HepG2 (cell line): ENCODE measurements at regions not wholly inside any gene's neighbourhood (a gene's known extent, or its start where the extent isn't known, plus 50 kb on each side); places are given as distances from the start of the nearest gene placed in this dataset.

Experiments used
- ATAC-seq: fragments of 200-7000 bp; cut with Tn5 transposase; 3 replicates; pipeline ENCODE4 v1.9.1; 2020; ENCODE audit warnings: mild to moderate bottlenecking, moderate library complexity
- BruUV-seq: library from RNA; stranded (reverse); fragments of 400-500 nt; replicated peaks from 2 replicates; lab custom pipeline; 2021; lab: Mats Ljungman, UMichigan
- CTCF ChIA-PET: fragments of 300-600 bp; formaldehyde crosslinking; extraction: SDS; loops from one replicate; lab custom pipeline; 2021; ENCODE audit warnings: low total read pairs, inconsistent platforms, low intra/inter-chr PET ratio; lab: Yijun Ruan, JAX
- POLR2A ChIA-PET: fragments of 350-600 bp; sonication (Branson Sonifier 250); formaldehyde crosslinking; loops from one replicate; lab custom pipeline; 2020; ENCODE audit warnings: antibody characterized with exemption, inconsistent platforms; lab: Yijun Ruan, JAX
- DNase-seq: peaks from one replicate; pipeline ENCODE4 v3.0.0-alpha.2; 2015; ENCODE audit warnings: low spot score
- FAIRE-seq: peaks from 3 replicates; lab custom pipeline; 2011; peaks lifted over from hg19 to GRCh38; lab: Jason Lieb, UNC
- H2AFZ ChIP-seq: one replicate; pipeline ENCODE4 v1.6.1; 2011; ENCODE audit warnings: low read length, inconsistent platforms
- H3K27ac ChIP-seq: fragments of 300-600 bp; 3 replicates; pipeline ENCODE4 v1.8.0; 2011; ENCODE audit warnings: mixed run types, mild to moderate bottlenecking, mixed read lengths, low read length, inconsistent platforms; ENCODE audit not compliant: insufficient read depth; ENCODE audit errors: extremely low read length
- H3K27me3 ChIP-seq, 2 experiments: fragments of 200-600 bp in 1 of 2; 2 replicates in 1 of 2; 3 replicates in 1 of 2; pipeline versions ENCODE4 v1.6.0 to v1.8.0; 2011; ENCODE audit warnings: low read length in 2 of 2, mild to moderate bottlenecking in 2 of 2, moderate library complexity in 2 of 2, inconsistent platforms in 1 of 2; ENCODE audit not compliant: insufficient read depth in 2 of 2, control insufficient read depth in 1 of 2
- H3K36me3 ChIP-seq, 2 experiments: fragments of 200-600 bp in 1 of 2; replicated peaks in 1 of 2; 2 replicates in 1 of 2; 3 replicates in 1 of 2; pipeline versions ENCODE4 v1.5.1 to v1.8.0; 2011; ENCODE audit warnings: low read length in 2 of 2, inconsistent platforms in 1 of 2; ENCODE audit not compliant: insufficient read depth in 2 of 2, control insufficient read depth in 1 of 2
- H3K4me1 ChIP-seq: 2 replicates; pipeline ENCODE4 v1.5.1; 2012; ENCODE audit warnings: low read length, inconsistent platforms; ENCODE audit not compliant: insufficient read depth
- H3K4me2 ChIP-seq: 2 replicates; pipeline ENCODE4 v1.6.0; 2011; ENCODE audit warnings: low read depth, low read length, inconsistent platforms
- H3K4me3 ChIP-seq, 3 experiments: fragments of 200-600 bp in 1 of 3; sonication (generic), shearing (Covaris generic) in 1 of 3; replicated peaks in 1 of 3; 2 replicates each; pipeline ENCODE4 v1.5.1; 2011 to 2016; ENCODE audit warnings: low read length in 3 of 3, inconsistent platforms in 2 of 3, low read depth in 2 of 3, mild to moderate bottlenecking in 2 of 3, control low read depth in 1 of 3, mixed read lengths in 1 of 3; ENCODE audit not compliant: insufficient read depth in 1 of 3
- H3K79me2 ChIP-seq: one replicate; pipeline ENCODE4 v1.6.1; 2011; ENCODE audit warnings: low read length, inconsistent platforms; ENCODE audit not compliant: insufficient read depth
- H3K9ac ChIP-seq: 2 replicates; pipeline ENCODE4 v1.6.0; 2011; ENCODE audit warnings: mild to moderate bottlenecking, low read depth, low read length, inconsistent platforms; ENCODE audit not compliant: insufficient read depth
- H3K9me3 ChIP-seq: 2 replicates; pipeline ENCODE4 v1.5.1; 2012; ENCODE audit warnings: mild to moderate bottlenecking, low read length
- H4K20me1 ChIP-seq: 2 replicates; pipeline ENCODE4 v1.6.0; 2011; ENCODE audit warnings: inconsistent platforms, mild to moderate bottlenecking, low read length, moderate library complexity; ENCODE audit not compliant: insufficient read depth
- ATF7 ChIP-seq, 2 experiments: fragments of 450-650 bp in 1 of 2; sonication (generic) in 1 of 2; formaldehyde crosslinking in 1 of 2; IDR thresholded peaks; 2 replicates each; pipeline versions ENCODE4 v1.4.0 to v1.6.1; 2016 to 2020; ENCODE audit warnings: antibody characterized with exemption in 1 of 2, mild to moderate bottlenecking in 1 of 2, missing genetic modification reagents in 1 of 2
- CREB1 ChIP-seq, 2 experiments: fragments of 450-650 bp in 1 of 2; IDR thresholded peaks; 2 replicates each; pipeline ENCODE4 v1.6.1; 2016 to 2017; ENCODE audit warnings: control low read depth in 1 of 2, mild to moderate bottlenecking in 1 of 2, missing compliant biosample characterization in 1 of 2, missing genetic modification characterization in 1 of 2
- MAFK ChIP-seq, 2 experiments: IDR thresholded peaks in 1 of 2; conservative IDR thresholded peaks in 1 of 2; 2 replicates each; pipeline ENCODE4 v1.6.1; 2011; ENCODE audit warnings: improper control_type of control experiment in 2 of 2, low read length in 2 of 2
- ZBTB21 ChIP-seq: sonication (generic); formaldehyde crosslinking; IDR thresholded peaks from 2 replicates; pipeline ENCODE4 v1.4.0; 2020; ENCODE audit warnings: missing genetic modification reagents
- ZSCAN21 ChIP-seq: sonication (generic); formaldehyde crosslinking; IDR thresholded peaks from 2 replicates; pipeline ENCODE4 v1.8.0; 2022; ENCODE audit warnings: mild to moderate bottlenecking, missing genetic modification reagents, moderate library complexity, borderline replicate concordance
- WGBS: methylation state at CpG from one replicate; pipeline ENCODE4 v1.1.6; 2017; ENCODE audit warnings: low lambda C conversion rate; 5-methylcytosine and 5-hydroxymethylcytosine counted together
- in situ Hi-C: cut with HindIII; loops from 2 replicates; pipeline ENCODE4 v1.10.0; 2017; ENCODE audit warnings: low pct_unique_long_range_greater_than_20kb; ENCODE audit not compliant: extremely low pct_ligation_motif_present
- intact Hi-C: fragments of 100-400 bp; cut with micrococcal nuclease; formaldehyde crosslinking; loops from one replicate; pipeline ENCODE4 v1.10.0; 2022; ENCODE audit not compliant: unreplicated experiment
- TF ChIP-seq, protein P1 (sequence below): sonication (generic); formaldehyde crosslinking; IDR thresholded peaks from 2 replicates; pipeline ENCODE4 v1.5.1; 2020; ENCODE audit warnings: mild to moderate bottlenecking, missing genetic modification reagents, moderate library complexity

DNA sequence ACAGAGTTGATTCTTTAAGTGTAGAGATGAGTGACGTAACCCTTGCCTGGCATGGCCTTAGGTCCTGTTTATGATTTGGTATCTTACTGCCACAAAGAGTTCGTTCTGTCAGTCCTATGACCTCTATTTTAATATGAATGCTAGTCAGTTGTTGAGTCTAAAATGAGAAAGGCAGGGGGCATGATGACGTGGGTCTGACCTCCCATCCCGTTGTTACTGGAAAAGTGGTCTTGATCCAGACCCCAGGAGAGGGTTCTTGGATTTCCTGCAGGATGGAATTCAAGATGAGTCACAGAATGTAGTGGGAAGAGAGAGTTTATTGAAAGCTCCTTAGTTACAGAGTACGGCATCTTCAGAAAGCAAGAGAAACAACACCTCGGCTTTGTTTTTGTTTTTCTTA is 317.0 kb upstream of the COBL start:
- H3K4me2 ChIP-seq: no peak overlapping the region
- 23% methylated on average over 6 of the region's 6 CpGs for WGBS
- FAIRE-seq (no peak), DNase-seq (no peak), ATAC-seq (no peak)
- H3K79me2 ChIP-seq: no peaks in the 10 kb centered on the region
- ChIA-PET CTCF (no interaction called here), POLR2A (no interaction called here)
- no peaks in the 10 kb centered on the region for H3K36me3 ChIP-seq
- no peaks in the 10 kb centered on the region for H4K20me1 ChIP-seq
- H3K4me3 ChIP-seq: no peak overlapping the region
- no peaks in the 10 kb centered on the region for H3K4me1 ChIP-seq
- H3K9me3 ChIP-seq: no peaks in the 10 kb centered on the region
- peaks cover 0 to 3% of the 10 kb centered on the region in 2 experiments; a peak in 1 of 5 replicates for H3K27me3 ChIP-seq
- intact Hi-C loops: no loop called here
- no peak overlapping the region for H3K27ac ChIP-seq
- in situ Hi-C loops: no loop called here
- BruUV-seq: no TSS peak
- no peak overlapping the region for H3K9ac ChIP-seq
- no peak for TF ChIP-seq ZBTB21 (CRISPR knock-in tag)
- no peak for TF ChIP-seq ZSCAN21 (CRISPR knock-in tag)
- TF ChIP-seq ATF7 (IDR thresholded peaks at IDR 0.05): 0 out of 2 replicates have a peak, but pooled peaks have one; percentile 12
- no peak for TF ChIP-seq ATF7 (CRISPR knock-in tag; IDR thresholded peaks at IDR 0.05)
- TF ChIP-seq CREB1 (IDR thresholded peaks at IDR 0.05): peak; percentile 67
- no peak for TF ChIP-seq CREB1 (CRISPR knock-in tag; IDR thresholded peaks at IDR 0.05)
- H2AFZ ChIP-seq: no peak overlapping the region

DNA sequence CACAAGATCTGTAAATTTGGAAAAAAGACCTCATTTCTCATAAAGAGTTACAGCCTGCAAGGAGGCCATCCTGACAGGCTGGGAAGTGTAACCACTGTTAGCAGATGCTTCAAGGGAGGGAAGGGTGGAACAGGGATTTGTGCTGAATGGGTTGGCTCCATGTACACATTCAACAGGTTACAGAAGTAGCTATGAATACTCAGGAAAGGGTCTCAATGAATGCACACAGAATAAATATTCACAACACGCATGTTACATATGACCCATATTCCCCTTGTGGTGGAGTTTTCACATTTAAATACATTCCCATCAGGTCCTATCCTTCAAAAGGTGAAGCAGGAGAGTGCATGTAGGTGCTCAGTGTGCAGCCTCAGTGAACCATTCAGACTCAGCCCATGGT is 316.4 kb upstream of the COBL start:
- H3K79me2 ChIP-seq: no peaks in the 10 kb centered on the region
- H4K20me1 ChIP-seq: no peaks in the 10 kb centered on the region
- no peak overlapping the region for H3K9ac ChIP-seq
- H3K27me3 ChIP-seq: no peaks in the 10 kb centered on the region; a peak in 1 of 5 replicates
- no peak overlapping the region for H3K4me3 ChIP-seq
- no peaks in the 10 kb centered on the region for H3K36me3 ChIP-seq
- H2AFZ ChIP-seq: no peak overlapping the region
- DNase-seq: no peak
- ATAC-seq: no peak
- in situ Hi-C loops (no loop called here), intact Hi-C loops (no loop called here)
- CTCF ChIA-PET: no interaction called here
- TF ChIP-seq, protein P1, sequence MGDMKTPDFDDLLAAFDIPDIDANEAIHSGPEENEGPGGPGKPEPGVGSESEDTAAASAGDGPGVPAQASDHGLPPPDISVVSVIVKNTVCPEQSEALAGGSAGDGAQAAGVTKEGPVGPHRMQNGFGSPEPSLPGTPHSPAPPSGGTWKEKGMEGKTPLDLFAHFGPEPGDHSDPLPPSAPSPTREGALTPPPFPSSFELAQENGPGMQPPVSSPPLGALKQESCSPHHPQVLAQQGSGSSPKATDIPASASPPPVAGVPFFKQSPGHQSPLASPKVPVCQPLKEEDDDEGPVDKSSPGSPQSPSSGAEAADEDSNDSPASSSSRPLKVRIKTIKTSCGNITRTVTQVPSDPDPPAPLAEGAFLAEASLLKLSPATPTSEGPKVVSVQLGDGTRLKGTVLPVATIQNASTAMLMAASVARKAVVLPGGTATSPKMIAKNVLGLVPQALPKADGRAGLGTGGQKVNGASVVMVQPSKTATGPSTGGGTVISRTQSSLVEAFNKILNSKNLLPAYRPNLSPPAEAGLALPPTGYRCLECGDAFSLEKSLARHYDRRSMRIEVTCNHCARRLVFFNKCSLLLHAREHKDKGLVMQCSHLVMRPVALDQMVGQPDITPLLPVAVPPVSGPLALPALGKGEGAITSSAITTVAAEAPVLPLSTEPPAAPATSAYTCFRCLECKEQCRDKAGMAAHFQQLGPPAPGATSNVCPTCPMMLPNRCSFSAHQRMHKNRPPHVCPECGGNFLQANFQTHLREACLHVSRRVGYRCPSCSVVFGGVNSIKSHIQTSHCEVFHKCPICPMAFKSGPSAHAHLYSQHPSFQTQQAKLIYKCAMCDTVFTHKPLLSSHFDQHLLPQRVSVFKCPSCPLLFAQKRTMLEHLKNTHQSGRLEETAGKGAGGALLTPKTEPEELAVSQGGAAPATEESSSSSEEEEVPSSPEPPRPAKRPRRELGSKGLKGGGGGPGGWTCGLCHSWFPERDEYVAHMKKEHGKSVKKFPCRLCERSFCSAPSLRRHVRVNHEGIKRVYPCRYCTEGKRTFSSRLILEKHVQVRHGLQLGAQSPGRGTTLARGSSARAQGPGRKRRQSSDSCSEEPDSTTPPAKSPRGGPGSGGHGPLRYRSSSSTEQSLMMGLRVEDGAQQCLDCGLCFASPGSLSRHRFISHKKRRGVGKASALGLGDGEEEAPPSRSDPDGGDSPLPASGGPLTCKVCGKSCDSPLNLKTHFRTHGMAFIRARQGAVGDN: no peak
- 0 out of 4 replicates have a peak, but pooled peaks of 1 of the 2 experiments have one; percentile 1 for TF ChIP-seq MAFK (conservative IDR thresholded peaks at IDR 0.05 in 1 of 2, IDR thresholded peaks at IDR 0.05 in 1 of 2; ENCODE audit: low read length in 2 of 2)
- no peak for FAIRE-seq
- no peaks in the 10 kb centered on the region for H3K4me1 ChIP-seq
- no peak overlapping the region for H3K4me2 ChIP-seq
- WGBS: 56% methylated on average over 1 of the region's 1 CpG
- POLR2A ChIA-PET: no interaction called here
- H3K27ac ChIP-seq: no peak overlapping the region
- no TSS peak for BruUV-seq
- no peaks in the 10 kb centered on the region for H3K9me3 ChIP-seq
